Astrocyte (in vitro differentiated cells and primary cell): ENCODE measurements at regions not wholly inside any gene's neighbourhood (a gene's known extent, or its start where the extent isn't known, plus 50 kb on each side); places are given as distances from the start of the nearest gene placed in this dataset.

Experiments
- DNase-seq: peaks from one replicate; pipeline ENCODE4 v3.0.0-alpha.2; 2010; ENCODE audit warnings: low read depth
- FAIRE-seq: peaks from 2 replicates; lab custom pipeline; 2011; peaks lifted over from hg19 to GRCh38; lab: Jason Lieb, UNC
- H2AFZ ChIP-seq: 2 replicates; pipeline ENCODE4 v1.6.0; 2012; ENCODE audit warnings: low read depth, low read length, inconsistent platforms
- H3K27ac ChIP-seq: 2 replicates; pipeline ENCODE4 v1.5.1; 2011; ENCODE audit warnings: low read depth, low read length, inconsistent platforms
- H3K27me3 ChIP-seq: 2 replicates; pipeline ENCODE4 v1.6.0; 2011; ENCODE audit warnings: low read length, inconsistent platforms; ENCODE audit not compliant: insufficient read depth
- H3K36me3 ChIP-seq: 2 replicates; pipeline ENCODE4 v1.5.1; 2011; ENCODE audit warnings: low read length, inconsistent platforms; ENCODE audit not compliant: insufficient read depth
- H3K4me1 ChIP-seq: 2 replicates; pipeline ENCODE4 v1.5.1; 2011; ENCODE audit warnings: low read length, inconsistent platforms; ENCODE audit not compliant: insufficient read depth
- H3K4me2 ChIP-seq: 2 replicates; pipeline ENCODE4 v1.6.0; 2012; ENCODE audit warnings: low read length, inconsistent platforms
- H3K4me3 ChIP-seq: 2 replicates; pipeline ENCODE4 v1.5.1; 2011; ENCODE audit warnings: low read depth, mild to moderate bottlenecking, low read length, inconsistent platforms; ENCODE audit not compliant: insufficient read depth
- H3K79me2 ChIP-seq: 2 replicates; pipeline ENCODE4 v1.6.0; 2012; ENCODE audit warnings: mild to moderate bottlenecking, low read length, inconsistent platforms; ENCODE audit not compliant: insufficient read depth
- H3K9ac ChIP-seq: 2 replicates; pipeline ENCODE4 v1.6.0; 2012; ENCODE audit warnings: mild to moderate bottlenecking, low read length, inconsistent platforms
- H3K9me3 ChIP-seq: 2 replicates; pipeline ENCODE4 v1.5.1; 2012; ENCODE audit warnings: low read depth, mild to moderate bottlenecking, low read length, inconsistent platforms; ENCODE audit not compliant: insufficient read depth
- H4K20me1 ChIP-seq: 2 replicates; pipeline ENCODE4 v1.6.0; 2012; ENCODE audit warnings: low read length, inconsistent platforms; ENCODE audit not compliant: insufficient read depth
- H3K27ac Mint-ChIP-seq: one replicate; pipeline ENCODE4 v1.8.0; 2021; ENCODE audit warnings: mild to moderate bottlenecking, mixed read lengths; ENCODE audit not compliant: unreplicated experiment
- H3K27me3 Mint-ChIP-seq: one replicate; pipeline ENCODE4 v1.8.0; 2021; ENCODE audit warnings: low read depth, mixed read lengths; ENCODE audit not compliant: unreplicated experiment
- H3K36me3 Mint-ChIP-seq: one replicate; pipeline ENCODE4 v1.8.0; 2021; ENCODE audit warnings: low read depth, mixed read lengths; ENCODE audit not compliant: unreplicated experiment
- H3K4me1 Mint-ChIP-seq: one replicate; pipeline ENCODE4 v1.8.0; 2021; ENCODE audit warnings: low read depth, mixed read lengths; ENCODE audit not compliant: unreplicated experiment
- H3K4me3 Mint-ChIP-seq: one replicate; pipeline ENCODE4 v1.8.0; 2021; ENCODE audit warnings: mild to moderate bottlenecking, moderate library complexity, mixed read lengths; ENCODE audit not compliant: unreplicated experiment
- H3K9me3 Mint-ChIP-seq: one replicate; pipeline ENCODE4 v1.8.0; 2021; ENCODE audit warnings: mild to moderate bottlenecking, mixed read lengths; ENCODE audit not compliant: unreplicated experiment
- EZH2 ChIP-seq: IDR thresholded peaks from 2 replicates; pipeline ENCODE4 v1.6.1; 2012; ENCODE audit warnings: mild to moderate bottlenecking, low read length, inconsistent platforms; ENCODE audit not compliant: insufficient read depth
- TF ChIP-seq, protein P1 (sequence below): IDR thresholded peaks from 2 replicates; pipeline ENCODE4 v1.5.1; 2011; ENCODE audit warnings: low read depth, mild to moderate bottlenecking, inconsistent platforms, low read length, moderate library complexity; ENCODE audit not compliant: insufficient read depth

DNA sequence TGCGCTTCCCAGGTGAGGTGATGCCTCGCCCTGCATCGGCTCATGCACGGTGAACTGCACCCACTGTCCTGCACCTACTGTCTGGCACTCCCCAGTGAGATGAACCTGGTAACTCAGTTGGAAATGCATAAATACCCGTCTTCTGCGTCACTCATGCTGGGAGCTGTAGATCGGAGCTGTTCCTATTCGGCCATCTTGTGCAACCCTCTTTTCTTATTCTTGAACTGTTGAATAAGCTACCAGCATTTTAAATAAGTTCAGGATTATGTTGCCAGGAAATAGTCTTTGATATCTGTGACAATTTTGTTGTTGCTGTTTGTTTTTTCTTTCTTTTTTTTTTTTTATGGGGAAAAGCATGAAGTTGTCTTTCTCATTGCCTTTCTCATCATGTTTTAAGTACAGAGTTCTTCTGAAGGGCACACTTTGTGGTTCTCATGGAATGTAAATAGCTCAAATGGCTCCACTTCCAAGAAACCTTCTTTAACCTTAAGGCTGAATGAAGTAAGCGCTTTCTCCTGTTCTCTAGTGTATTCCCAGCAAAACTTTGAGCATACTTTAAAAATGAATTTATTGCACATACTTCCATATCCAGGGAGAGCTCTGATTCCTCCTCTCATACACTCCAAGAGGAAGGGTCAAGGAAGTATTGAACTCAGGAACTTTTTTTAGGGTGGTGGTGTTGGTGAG, 468.0 kb upstream of the TBL1XR1 start:
- peaks cover 3% of the 10 kb centered on the region for H3K36me3 Mint-ChIP-seq
- no peaks in the 10 kb centered on the region for H3K27me3 ChIP-seq
- H3K4me1 ChIP-seq, result no peaks in the 10 kb centered on the region
- peaks cover 14% of the 10 kb centered on the region for H3K9me3 Mint-ChIP-seq
- no peak overlapping the region for H3K4me2 ChIP-seq
- H3K4me3 Mint-ChIP-seq, result no peak overlapping the region
- H3K9me3 ChIP-seq, result no peaks in the 10 kb centered on the region
- no peaks in the 10 kb centered on the region for H3K36me3 ChIP-seq
- no peak overlapping the region for H2AFZ ChIP-seq
- no peaks in the 10 kb centered on the region for H4K20me1 ChIP-seq
- H3K27me3 Mint-ChIP-seq, result peaks cover 7% of the 10 kb centered on the region
- DNase-seq (peak; percentile 72), FAIRE-seq (no peak)
- TF ChIP-seq, protein P1, sequence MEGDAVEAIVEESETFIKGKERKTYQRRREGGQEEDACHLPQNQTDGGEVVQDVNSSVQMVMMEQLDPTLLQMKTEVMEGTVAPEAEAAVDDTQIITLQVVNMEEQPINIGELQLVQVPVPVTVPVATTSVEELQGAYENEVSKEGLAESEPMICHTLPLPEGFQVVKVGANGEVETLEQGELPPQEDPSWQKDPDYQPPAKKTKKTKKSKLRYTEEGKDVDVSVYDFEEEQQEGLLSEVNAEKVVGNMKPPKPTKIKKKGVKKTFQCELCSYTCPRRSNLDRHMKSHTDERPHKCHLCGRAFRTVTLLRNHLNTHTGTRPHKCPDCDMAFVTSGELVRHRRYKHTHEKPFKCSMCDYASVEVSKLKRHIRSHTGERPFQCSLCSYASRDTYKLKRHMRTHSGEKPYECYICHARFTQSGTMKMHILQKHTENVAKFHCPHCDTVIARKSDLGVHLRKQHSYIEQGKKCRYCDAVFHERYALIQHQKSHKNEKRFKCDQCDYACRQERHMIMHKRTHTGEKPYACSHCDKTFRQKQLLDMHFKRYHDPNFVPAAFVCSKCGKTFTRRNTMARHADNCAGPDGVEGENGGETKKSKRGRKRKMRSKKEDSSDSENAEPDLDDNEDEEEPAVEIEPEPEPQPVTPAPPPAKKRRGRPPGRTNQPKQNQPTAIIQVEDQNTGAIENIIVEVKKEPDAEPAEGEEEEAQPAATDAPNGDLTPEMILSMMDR, result no peak
- TF ChIP-seq EZH2, result no peak
- H3K79me2 ChIP-seq, result no peaks in the 10 kb centered on the region
- H3K4me3 ChIP-seq, result no peak overlapping the region
- H3K4me1 Mint-ChIP-seq, result peaks cover 4% of the 10 kb centered on the region
- H3K27ac Mint-ChIP-seq, result no peak overlapping the region
- H3K9ac ChIP-seq, result no peak overlapping the region
- H3K27ac ChIP-seq, result no peak overlapping the region

DNA sequence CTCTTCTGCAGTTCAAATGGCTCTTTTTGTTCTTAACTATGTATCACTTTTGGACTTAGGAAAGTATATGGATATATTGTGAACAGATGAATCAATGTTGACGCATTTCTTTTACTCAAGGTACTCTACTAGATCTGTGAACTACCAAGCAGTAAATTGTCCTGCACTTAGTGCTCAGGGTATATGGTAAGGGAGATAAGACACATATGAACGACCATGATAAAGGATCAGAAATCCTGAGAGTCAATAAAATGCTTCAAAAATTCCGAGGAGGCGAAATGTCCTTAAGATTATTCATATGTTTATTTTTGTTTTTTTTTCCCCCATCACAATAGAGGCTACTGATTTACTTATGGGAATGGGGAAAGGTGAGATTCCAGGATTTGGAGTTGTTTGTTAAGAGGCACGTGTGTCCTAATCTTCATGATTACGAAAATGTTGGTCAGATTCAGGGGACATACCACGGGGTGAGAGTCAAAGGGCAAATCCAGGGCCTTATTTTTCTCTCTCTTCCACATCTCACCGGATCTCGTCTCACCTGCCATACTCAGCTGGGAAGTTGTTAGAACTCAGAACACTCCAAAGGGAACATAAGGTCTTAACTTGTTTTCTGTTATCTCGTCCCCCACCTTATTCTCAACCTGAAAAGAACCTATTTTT, 475.1 kb upstream of the TBL1XR1 start:
- Histone ChIP-seq H3K36me3 (no peaks in the 10 kb centered on the region), H3K4me2 (no peak overlapping the region), H3K27ac (no peak overlapping the region), H3K4me3 (no peak overlapping the region), H3K9me3 (no peaks in the 10 kb centered on the region), H4K20me1 (no peaks in the 10 kb centered on the region), H3K4me1 (peaks cover 4% of the 10 kb centered on the region), H3K79me2 (no peaks in the 10 kb centered on the region), H3K27me3 (no peaks in the 10 kb centered on the region), H2AFZ (no peak overlapping the region), H3K9ac (no peak overlapping the region)
- Mint-ChIP-seq H3K9me3 (peaks cover 2% of the 10 kb centered on the region), H3K4me3 (no peak overlapping the region), H3K4me1 (peaks cover 16% of the 10 kb centered on the region), H3K36me3 (no peaks in the 10 kb centered on the region), H3K27me3 (peaks cover 12% of the 10 kb centered on the region), H3K27ac (no peak overlapping the region)
- no peak for DNase-seq
- no peak for FAIRE-seq
- TF ChIP-seq, protein P1, result no peak
- no peak for TF ChIP-seq EZH2
